ENCODE measurements at regions not wholly inside any gene's neighbourhood (a gene's known extent, or its start where the extent isn't known, plus 50 kb on each side); places are given as distances from the start of the nearest gene placed in this dataset.

- TF ChIP-seq HNF4A (conservative IDR thresholded peaks at IDR 0.05) (no peak), MAX (IDR thresholded peaks at IDR 0.05) (no peak), YY1 (IDR thresholded peaks at IDR 0.05) (no peak), ZBTB33 (IDR thresholded peaks at IDR 0.05) (no peak), ATF3 (IDR thresholded peaks at IDR 0.05) (no peak)
Observed at GRCh38 chr3:7950890-7951289, 550.7 kb upstream of the LMCD1 start.
